A673 (cell line): ENCODE measurements at regions not wholly inside any gene's neighbourhood (a gene's known extent, or its start where the extent isn't known, plus 50 kb on each side); places are given as distances from the start of the nearest gene placed in this dataset.
"Not testable (repeated sequence)": the region's sequence is repeated elsewhere in the genome, so short reads cannot be mapped to it uniquely, and the experiment has no call there.

Experiments used
- BruUV-seq: library from RNA; stranded (reverse); fragments of 400-500 nt; replicated peaks from 2 replicates; lab custom pipeline; 2021; lab: Mats Ljungman, UMichigan
- CTCF ChIA-PET: fragments of 300-600 bp; sonication (Branson Sonifier 250); formaldehyde crosslinking; loops from one replicate; lab custom pipeline; 2022; ENCODE audit warnings: antibody characterized with exemption; lab: Charles Lee
- POLR2A ChIA-PET: fragments of 300-600 bp; sonication (Branson Sonifier 250); formaldehyde crosslinking; loops from one replicate; lab custom pipeline; 2022; ENCODE audit warnings: antibody characterized with exemption; ENCODE audit not compliant: low non-redundant PET; lab: Charles Lee
- DNase-seq: peaks from one replicate; pipeline ENCODE4 v3.0.0-alpha.2; 2015; ENCODE audit warnings: low spot score
- H3K27ac ChIP-seq: fragments of 200-600 bp; sonication (generic); 2 replicates; pipeline ENCODE4 v1.5.1; 2016; ENCODE audit warnings: mixed run types, low read depth, mild to moderate bottlenecking, mixed read lengths, antibody characterized with exemption, low read length; ENCODE audit not compliant: poor library complexity, severe bottlenecking
- H3K27me3 ChIP-seq: fragments of 200-600 bp; sonication (generic); replicated peaks from 2 replicates; pipeline ENCODE4 v1.6.1; 2017; ENCODE audit warnings: mixed run types, low read depth, mild to moderate bottlenecking, mixed read lengths, antibody characterized with exemption, low read length; ENCODE audit not compliant: insufficient read depth, poor library complexity
- H3K36me3 ChIP-seq: fragments of 200-600 bp; sonication (generic); 2 replicates; pipeline ENCODE4 v1.6.1; 2016; ENCODE audit warnings: mixed run types, mild to moderate bottlenecking, mixed read lengths, antibody characterized with exemption, low read length; ENCODE audit not compliant: insufficient read depth, poor library complexity, severe bottlenecking
- H3K4me1 ChIP-seq: fragments of 200-600 bp; sonication (generic); 2 replicates; pipeline ENCODE4 v1.6.1; 2017; ENCODE audit warnings: mixed run types, mild to moderate bottlenecking, mixed read lengths, antibody characterized with exemption, low read length; ENCODE audit not compliant: insufficient read depth, poor library complexity, severe bottlenecking
- H3K4me3 ChIP-seq: fragments of 200-600 bp; sonication (generic); 2 replicates; pipeline ENCODE4 v1.5.1; 2016; ENCODE audit warnings: low read depth, mixed run types, mild to moderate bottlenecking, mixed read lengths, low read length; ENCODE audit not compliant: poor library complexity, severe bottlenecking
- H3K9me3 ChIP-seq: fragments of 200-600 bp; sonication (generic); 2 replicates; pipeline ENCODE4 v1.6.1; 2016; ENCODE audit warnings: mixed run types, low read depth, mild to moderate bottlenecking, mixed read lengths, antibody characterized with exemption, low read length; ENCODE audit not compliant: poor library complexity, severe bottlenecking
- CTCF ChIP-seq: fragments of 300-800, 200-600 bp; sonication (generic); conservative IDR thresholded peaks from 2 replicates; pipeline ENCODE4 v1.5.1; 2017; ENCODE audit warnings: low read depth, mild to moderate bottlenecking, antibody characterized with exemption, low read length, moderate library complexity, mixed read lengths
- EZH2 ChIP-seq: fragments of 200-600 bp; sonication (generic); IDR thresholded peaks from 2 replicates; pipeline ENCODE4 v1.6.1; 2017; ENCODE audit warnings: borderline replicate concordance, low read depth, mild to moderate bottlenecking, mixed read lengths, antibody characterized with exemption, low read length; ENCODE audit not compliant: poor library complexity, severe bottlenecking
- intact Hi-C: fragments of 100-400 bp; cut with micrococcal nuclease; formaldehyde crosslinking; loops from one replicate; pipeline ENCODE4 v1.10.0; 2022; ENCODE audit not compliant: unreplicated experiment

GRCh38 chr7:51376420-51377092, 59.9 kb upstream of the COBL start:
- BruUV-seq: no TSS peak
- DNase-seq: no peak
- Histone ChIP-seq H3K4me1 (no peaks in the 10 kb centered on the region), H3K9me3 (peaks cover 4% of the 10 kb centered on the region), H3K27me3 (no peaks in the 10 kb centered on the region), H3K4me3 (no peak overlapping the region), H3K27ac (no peak overlapping the region), H3K36me3 (no peaks in the 10 kb centered on the region)
- intact Hi-C loops: no loop called here
- TF ChIP-seq EZH2 (no peak), CTCF (no peak)
- POLR2A ChIA-PET: no interaction called here
- CTCF ChIA-PET: no interaction called here

GRCh38 chr7:51374936-51375335, 58.3 kb upstream of the COBL start:
- POLR2A ChIA-PET: interaction anchor here (0.6 kb wide), 1 partner anchor 1617 kb away, joined by 3 read pairs; no protein-coding TSS in a partner anchor

GRCh38 chr7:51373607-51374006, 57.0 kb upstream of the COBL start:
- H3K4me3 ChIP-seq, DNase-seq, POLR2A ChIA-PET, H3K4me1 ChIP-seq, BruUV-seq, H3K36me3 ChIP-seq, H3K27me3 ChIP-seq, intact Hi-C loops, H3K27ac ChIP-seq, H3K9me3 ChIP-seq, CTCF ChIA-PET: not testable (repeated sequence)

More at GRCh38 chr7:51374936-51375335, 58.3 kb upstream of the COBL start:
- no peak overlapping the region for H3K27ac ChIP-seq
- TF ChIP-seq CTCF: no peak
- no peak for TF ChIP-seq EZH2
- DNase-seq: no peak
- H3K27me3 ChIP-seq: no peaks in the 10 kb centered on the region
- H3K4me3 ChIP-seq: no peak overlapping the region
- CTCF ChIA-PET: no interaction called here
- no peaks in the 10 kb centered on the region for H3K4me1 ChIP-seq
- no TSS peak for BruUV-seq
- H3K9me3 ChIP-seq: peaks cover 4% of the 10 kb centered on the region
- intact Hi-C loops: no loop called here
- H3K36me3 ChIP-seq: no peaks in the 10 kb centered on the region

GRCh38 chr7:51369746-51370145, 53.1 kb upstream of the COBL start:
- Histone ChIP-seq H3K9me3 (no peaks in the 10 kb centered on the region), H3K27me3 (no peaks in the 10 kb centered on the region), H3K4me3 (no peak overlapping the region), H3K36me3 (no peaks in the 10 kb centered on the region), H3K27ac (no peak overlapping the region), H3K4me1 (no peaks in the 10 kb centered on the region)
- no TSS peak for BruUV-seq
- 0 out of 2 replicates have a peak, but pooled peaks have one; percentile 20 for TF ChIP-seq CTCF
- TF ChIP-seq EZH2: no peak
- DNase-seq: no peak
- ChIA-PET CTCF (no interaction called here), POLR2A (no interaction called here)
- intact Hi-C loops: loop anchor here (5.0 to 10.0 kb wide), 2 partner anchors 205 to 1277 kb away; partner anchors contain the start of gene ZPBP

GRCh38 chr7:51369228-51369627, 52.6 kb upstream of the COBL start:
- H3K9me3 ChIP-seq, POLR2A ChIA-PET: not testable (repeated sequence)
- intact Hi-C loops: loop anchor here (5.0 to 10.0 kb wide), 2 partner anchors 204 to 1277 kb away; partner anchors contain the start of gene ZPBP

More at GRCh38 chr7:51369228-51369627, 52.6 kb upstream of the COBL start:
- DNase-seq, BruUV-seq, H3K27ac ChIP-seq, H3K36me3 ChIP-seq, H3K27me3 ChIP-seq, H3K4me1 ChIP-seq, H3K4me3 ChIP-seq, CTCF ChIA-PET: not testable (repeated sequence)
